Panc1 (cell line): ENCODE measurements at regions not wholly inside any gene's neighbourhood (a gene's known extent, or its start where the extent isn't known, plus 50 kb on each side); places are given as distances from the start of the nearest gene placed in this dataset.

ENCODE experiments used
- CTCF ChIP-seq: fragments of 450-650 bp; IDR thresholded peaks from 2 replicates; pipeline ENCODE4 v1.5.1; 2017; ENCODE audit warnings: mild to moderate bottlenecking
- POLR2AphosphoS5 ChIP-seq: IDR thresholded peaks from 2 replicates; pipeline ENCODE4 v1.6.1; 2012; ENCODE audit warnings: mild to moderate bottlenecking, low read depth, low read length, moderate library complexity
- SIN3A ChIP-seq: IDR thresholded peaks from 2 replicates; pipeline ENCODE4 v1.6.1; 2012; ENCODE audit warnings: low read depth, mild to moderate bottlenecking, low read length, moderate library complexity, borderline replicate concordance; ENCODE audit not compliant: insufficient read depth
- TCF7L2 ChIP-seq: IDR thresholded peaks from 2 replicates; pipeline ENCODE4 v1.6.1; 2011; ENCODE audit warnings: mild to moderate bottlenecking, low read depth, low read length, inconsistent platforms
- TF ChIP-seq, protein P1 (sequence below), 2 experiments: IDR thresholded peaks; 2 replicates each; pipeline ENCODE4 v1.6.1; 2011 to 2012; ENCODE audit warnings: low read depth in 2 of 2, control low read depth in 1 of 2, low read length in 1 of 2, mild to moderate bottlenecking in 1 of 2, moderate library complexity in 1 of 2; ENCODE audit not compliant: insufficient read depth in 1 of 2

DNA sequence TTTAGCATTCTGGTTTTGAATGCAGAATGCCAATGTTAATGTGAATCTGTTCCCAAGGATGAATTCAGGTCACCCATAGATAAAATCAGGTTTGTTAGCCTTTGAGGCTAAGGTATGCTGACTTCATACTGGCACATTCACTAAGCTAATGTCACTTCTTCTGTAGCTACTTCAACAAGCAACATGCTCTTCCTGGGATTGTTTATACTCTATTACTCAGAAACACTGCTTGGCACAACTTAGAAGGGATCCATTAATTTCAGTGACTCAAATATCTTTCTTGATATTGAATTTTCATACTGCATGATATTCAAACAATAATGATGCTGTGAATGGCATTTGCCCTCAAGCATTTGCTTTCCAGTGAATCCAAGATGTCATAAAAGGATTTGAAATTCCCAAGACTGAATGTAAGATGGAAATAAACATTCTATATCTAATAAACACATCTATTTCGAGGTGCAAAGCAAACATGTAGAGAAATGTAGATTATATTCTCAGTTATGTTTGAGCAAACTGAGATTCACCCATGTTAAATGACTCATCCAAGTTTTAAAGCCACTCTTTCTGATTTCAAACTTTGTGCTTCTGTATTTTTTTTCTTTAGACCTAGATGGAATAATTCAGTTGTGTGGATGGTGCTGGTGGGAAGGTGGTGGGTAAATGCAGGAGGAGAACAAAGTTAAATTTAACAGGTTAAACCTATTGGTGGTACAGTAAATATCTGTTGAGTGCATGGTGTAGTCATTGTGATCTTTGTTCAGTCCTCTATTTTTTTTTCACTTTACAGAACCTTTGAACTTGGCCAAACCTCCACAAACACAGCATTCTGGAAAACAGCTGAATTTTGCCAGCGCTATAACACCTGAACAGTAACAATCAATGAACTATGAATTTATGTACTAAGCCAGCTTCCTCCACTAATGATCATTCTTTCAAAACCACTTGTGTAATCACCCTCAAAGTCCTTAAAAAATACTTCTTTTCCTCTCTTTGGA is 162.1 kb upstream of the XIRP2 start:
- TF ChIP-seq CTCF (no peak), SIN3A (no peak), POLR2AphosphoS5 (no peak), TCF7L2 (no peak)
- TF ChIP-seq, protein P1, sequence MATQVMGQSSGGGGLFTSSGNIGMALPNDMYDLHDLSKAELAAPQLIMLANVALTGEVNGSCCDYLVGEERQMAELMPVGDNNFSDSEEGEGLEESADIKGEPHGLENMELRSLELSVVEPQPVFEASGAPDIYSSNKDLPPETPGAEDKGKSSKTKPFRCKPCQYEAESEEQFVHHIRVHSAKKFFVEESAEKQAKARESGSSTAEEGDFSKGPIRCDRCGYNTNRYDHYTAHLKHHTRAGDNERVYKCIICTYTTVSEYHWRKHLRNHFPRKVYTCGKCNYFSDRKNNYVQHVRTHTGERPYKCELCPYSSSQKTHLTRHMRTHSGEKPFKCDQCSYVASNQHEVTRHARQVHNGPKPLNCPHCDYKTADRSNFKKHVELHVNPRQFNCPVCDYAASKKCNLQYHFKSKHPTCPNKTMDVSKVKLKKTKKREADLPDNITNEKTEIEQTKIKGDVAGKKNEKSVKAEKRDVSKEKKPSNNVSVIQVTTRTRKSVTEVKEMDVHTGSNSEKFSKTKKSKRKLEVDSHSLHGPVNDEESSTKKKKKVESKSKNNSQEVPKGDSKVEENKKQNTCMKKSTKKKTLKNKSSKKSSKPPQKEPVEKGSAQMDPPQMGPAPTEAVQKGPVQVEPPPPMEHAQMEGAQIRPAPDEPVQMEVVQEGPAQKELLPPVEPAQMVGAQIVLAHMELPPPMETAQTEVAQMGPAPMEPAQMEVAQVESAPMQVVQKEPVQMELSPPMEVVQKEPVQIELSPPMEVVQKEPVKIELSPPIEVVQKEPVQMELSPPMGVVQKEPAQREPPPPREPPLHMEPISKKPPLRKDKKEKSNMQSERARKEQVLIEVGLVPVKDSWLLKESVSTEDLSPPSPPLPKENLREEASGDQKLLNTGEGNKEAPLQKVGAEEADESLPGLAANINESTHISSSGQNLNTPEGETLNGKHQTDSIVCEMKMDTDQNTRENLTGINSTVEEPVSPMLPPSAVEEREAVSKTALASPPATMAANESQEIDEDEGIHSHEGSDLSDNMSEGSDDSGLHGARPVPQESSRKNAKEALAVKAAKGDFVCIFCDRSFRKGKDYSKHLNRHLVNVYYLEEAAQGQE (IDR thresholded peaks at IDR 0.05; ENCODE audit: insufficient read depth in 1 of 2, low read depth in 2 of 2, low read length in 1 of 2), result no peak
